CD4-positive, alpha-beta T cell treated with Interleukin-4 for 1 hour (primary cell): ENCODE measurements at regions not wholly inside any gene's neighbourhood (a gene's known extent, or its start where the extent isn't known, plus 50 kb on each side); places are given as distances from the start of the nearest gene placed in this dataset.

Source experiments
- DNase-seq, 2 donors: peaks; one replicate each; pipeline ENCODE4 v3.0.0-alpha.2; 2020 to 2022

DNA sequence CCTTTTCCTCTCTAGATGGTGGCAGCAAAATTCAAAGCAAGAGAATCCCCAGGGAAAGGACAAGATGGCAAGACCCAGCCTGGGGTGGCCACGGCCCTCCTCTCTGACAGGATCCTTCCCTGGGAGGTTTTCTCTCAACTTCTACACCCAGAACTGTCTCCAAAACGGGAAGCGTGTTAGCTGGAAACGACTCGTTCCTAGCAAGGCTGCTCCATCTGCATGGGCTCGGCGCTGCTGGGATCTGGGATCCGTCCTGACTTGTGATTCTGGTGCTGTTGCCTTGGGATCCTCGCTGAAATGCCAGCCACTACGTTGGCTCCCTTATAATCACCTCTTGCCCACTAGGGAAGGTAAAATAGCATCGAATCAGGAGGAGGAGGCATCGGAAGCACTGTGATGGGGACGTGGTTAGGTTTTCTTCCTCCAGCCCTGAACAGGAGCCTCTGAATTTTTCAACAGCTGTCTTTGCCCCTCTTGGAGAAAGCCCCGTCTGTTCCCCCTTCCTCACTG is 514.8 kb upstream of the MYT1L start:
- no peak for DNase-seq

DNA sequence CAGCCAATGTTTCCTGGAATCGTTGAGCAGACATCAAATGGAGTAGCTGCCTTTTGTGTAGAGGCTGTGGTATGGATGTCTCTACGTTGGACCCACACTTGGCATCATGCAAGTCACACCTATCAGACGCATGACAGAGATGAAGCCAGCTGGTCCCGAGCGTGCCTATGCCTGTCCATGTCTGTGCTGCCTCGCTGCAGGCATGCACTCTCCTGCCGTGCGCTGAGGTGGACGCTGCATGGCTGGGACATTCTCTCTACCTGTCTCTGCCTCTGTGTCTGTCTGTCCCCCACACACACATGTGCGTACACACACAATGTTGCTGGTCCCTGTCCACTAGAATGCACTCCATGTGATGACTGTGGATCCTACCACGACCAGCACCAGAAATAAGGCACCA is 514.2 kb upstream of the MYT1L start:
- no peak for DNase-seq

DNA sequence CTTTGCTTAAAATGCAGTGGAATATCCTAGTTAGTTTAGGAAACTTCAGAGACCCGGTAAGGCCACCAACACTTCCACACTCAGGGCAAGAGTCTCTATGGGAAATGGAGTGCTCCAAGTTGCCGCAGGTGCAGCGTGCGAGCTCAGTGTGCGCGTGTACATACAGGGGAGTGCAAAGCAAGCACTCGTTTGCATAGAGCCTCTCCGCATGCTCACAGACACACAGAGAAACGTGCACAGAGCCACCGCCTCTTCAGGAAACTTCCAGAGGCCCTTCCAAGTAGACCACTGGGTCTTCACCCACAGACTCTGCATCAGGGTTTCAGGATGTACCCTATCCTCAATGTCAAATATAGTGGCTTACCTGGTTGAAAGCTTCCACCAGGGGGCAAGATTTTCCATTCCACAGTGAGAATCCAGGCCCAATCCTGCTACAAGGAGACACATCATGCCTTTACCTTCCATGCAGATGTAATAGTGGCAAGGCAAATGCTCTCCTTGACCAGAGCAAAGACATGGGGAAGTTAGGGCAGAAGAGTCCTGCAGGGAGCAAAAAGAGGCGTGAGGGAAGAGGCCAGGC is 513.0 kb upstream of the MYT1L start:
- no peak for DNase-seq

DNA sequence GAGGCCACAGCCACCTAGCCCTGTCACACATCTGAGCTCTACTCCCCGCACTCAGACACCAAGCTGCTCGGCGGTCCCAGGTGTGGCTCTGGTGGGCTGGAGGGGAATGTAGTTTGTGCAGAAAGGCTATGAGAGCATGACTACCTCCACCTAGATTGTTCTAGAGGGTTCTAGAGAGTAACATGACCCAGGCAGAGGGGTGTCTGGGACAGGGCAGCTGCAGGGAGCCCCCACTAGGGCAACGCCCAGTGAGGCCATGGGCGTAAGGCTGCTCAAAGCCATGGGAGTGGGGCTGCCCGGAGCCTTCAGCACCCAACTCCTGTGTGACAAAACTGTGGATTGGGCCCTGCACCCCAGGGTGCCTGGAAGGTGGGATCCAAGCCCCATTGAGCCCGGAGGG is 511.4 kb upstream of the MYT1L start:
- no peak for DNase-seq

DNA sequence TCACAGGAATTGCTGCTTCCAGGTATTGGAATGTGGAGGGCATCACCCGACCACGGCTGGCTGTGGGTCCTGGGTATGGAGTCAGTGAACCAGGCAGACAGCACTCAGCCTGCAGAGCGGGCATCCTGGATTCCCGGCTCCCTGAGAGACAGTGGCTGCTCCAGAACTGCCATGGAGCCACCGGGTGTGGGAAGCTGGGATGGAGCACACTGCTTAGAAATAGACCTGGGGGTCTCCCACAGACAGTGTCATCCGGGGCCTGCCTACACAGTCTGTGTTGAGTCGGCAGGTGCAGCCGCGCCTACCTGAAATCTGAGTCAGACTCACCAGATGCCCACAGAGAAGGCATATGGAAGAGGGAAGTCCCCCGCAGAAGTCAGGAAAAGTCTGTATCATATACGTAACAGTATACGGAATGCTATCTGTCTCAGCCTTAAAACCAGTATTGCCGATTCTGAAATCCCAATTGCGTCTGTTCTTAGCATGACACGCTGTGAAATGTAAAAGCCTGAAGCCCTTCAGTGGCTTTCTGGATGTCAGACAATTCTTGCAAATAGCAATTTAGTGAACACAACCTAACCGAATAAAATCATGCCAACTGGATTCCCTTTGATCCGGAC is 509.7 kb upstream of the MYT1L start:
- no peak for DNase-seq

DNA sequence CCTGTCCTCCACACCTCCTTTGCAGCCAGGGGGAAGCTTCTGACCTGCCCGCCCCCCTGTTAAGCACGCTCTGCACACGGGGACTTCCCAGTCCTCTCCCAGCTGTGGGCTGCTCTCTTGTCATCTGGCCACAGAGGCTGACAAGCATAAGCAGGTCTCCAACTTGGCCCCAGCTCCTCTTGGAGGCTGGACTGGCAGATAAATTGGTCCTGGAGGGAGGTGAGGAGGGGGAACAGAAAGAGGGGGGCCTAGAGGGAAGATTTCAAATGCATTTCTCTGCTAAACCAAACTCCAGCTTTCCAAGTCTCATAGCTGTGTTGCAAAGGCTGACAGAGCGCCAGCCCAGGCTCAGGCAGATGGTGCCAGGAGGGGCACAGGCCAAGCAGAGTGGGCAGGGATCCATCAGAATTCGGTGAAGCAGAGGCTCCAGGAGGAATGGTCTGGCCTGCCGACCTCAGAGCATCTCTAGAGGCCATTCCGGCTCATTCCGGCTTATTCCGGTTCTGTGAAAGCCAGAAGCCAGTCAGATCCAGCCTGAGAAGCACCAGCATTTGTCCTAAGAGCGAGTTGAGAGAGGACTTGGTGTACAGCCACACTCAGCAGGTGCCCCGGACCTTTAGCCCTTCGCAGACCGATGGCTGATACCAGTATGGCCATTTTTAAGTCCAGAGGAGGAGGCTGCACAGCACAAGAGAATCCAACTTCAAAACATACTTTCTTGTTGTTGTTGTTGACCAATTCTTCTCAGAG is 508.9 kb upstream of the MYT1L start:
- no peak for DNase-seq

DNA sequence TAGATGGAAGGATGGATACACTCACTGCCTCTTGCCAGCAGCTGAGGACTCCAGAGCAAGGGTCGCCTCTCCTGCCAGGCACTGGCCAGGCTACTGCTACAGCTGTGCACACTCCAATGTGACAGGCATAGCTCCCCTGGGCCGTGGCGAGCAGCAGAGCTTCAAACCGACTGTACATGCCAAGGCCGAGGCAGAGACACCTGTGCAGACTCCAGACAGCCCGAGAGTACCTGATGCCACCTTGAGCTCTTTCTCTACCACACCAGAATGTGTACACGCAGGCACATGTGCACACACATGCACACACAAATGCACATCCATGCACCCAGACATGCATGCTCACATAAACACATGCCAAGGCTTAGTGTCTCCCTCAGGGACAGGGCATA is 508.3 kb upstream of the MYT1L start:
- DNase-seq: no peak

DNA sequence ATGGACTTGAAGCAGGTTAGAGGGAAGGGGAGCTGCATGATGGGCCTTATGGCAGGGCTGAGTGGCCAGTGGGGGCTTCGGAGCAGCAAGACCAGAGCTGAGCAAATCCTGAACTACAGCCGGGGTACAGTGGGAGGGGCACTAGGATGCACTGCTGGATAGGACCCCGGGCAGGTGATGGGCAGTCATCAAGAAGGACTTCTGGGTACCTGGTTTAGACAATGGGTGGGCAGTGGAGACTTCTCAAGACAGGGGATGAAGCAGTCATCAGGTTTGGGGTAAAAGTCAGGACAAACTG is 507.4 kb upstream of the MYT1L start:
- DNase-seq: no peak

DNA sequence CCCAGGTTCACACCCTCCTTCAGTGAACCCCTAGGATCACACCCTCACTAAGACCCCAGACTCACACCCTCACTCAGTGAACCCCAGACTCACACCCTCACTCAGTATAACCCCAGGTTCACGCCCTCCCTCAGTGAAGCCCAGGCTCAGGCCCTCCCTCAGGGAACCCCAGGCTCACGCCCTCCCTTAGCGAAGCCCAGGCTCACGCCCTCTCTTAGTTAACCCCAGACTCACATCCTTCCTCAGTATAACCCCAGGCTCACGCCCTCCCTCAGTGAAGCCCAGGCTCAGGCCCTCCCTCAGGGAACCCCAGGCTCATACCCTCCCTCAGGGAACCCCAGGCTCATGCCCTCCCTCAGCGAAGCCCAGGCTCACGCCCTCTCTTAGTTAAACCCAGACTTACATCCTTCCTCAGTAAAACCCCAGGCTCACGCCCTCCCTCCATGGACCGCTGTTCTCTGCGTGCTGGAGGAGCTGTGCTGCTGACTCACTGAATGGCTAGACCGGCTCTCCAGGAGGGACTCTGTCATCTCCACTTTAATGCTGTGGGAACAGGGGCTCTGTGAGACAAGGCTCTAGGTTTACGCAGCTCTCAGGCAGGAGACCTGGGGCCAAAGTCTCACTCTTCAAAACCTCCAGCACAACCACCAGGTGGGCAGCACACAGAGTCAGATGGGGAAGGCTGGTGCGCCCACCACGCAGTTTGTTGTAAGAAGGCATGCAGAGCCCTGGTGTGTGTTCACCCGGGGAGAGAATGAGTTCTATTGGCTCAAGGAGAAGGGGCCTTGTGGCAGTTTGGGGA is 506.9 kb upstream of the MYT1L start:
- DNase-seq: no peak

DNA sequence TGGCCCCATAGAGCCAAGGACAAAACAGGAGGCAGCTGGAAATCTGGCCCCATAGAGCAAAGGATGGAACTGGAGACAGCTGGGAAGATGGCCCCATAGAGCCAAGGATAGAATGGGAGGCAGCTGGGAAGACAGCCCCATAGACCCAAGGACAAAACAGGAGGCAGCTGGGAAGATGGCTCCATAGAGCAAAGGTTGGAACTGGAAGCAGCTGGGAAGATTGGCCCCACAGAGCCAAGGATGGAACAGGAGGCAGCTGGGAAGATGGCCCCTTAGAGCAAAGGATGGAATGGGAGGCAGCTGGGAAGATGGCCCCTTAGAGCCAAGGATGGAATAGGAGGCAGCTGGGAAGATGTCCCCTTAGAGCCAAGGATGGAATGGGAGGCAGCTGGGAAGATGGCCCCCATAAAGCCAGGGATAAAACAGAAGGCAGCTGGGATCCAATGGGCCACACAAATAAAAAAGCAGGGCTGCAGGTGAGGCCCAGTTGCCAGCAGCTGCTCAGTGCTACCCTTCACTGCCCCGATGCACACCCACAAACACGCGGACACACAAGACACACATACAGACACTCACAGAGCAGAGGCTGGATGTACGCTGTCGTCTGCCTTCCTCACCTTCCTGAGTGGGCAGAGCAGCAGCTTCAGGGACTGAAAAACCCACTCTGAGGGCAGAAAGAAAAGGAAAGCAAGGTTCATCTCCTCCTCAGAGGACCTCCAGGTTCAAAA is 505.4 kb upstream of the MYT1L start:
- DNase-seq: no peak

DNA sequence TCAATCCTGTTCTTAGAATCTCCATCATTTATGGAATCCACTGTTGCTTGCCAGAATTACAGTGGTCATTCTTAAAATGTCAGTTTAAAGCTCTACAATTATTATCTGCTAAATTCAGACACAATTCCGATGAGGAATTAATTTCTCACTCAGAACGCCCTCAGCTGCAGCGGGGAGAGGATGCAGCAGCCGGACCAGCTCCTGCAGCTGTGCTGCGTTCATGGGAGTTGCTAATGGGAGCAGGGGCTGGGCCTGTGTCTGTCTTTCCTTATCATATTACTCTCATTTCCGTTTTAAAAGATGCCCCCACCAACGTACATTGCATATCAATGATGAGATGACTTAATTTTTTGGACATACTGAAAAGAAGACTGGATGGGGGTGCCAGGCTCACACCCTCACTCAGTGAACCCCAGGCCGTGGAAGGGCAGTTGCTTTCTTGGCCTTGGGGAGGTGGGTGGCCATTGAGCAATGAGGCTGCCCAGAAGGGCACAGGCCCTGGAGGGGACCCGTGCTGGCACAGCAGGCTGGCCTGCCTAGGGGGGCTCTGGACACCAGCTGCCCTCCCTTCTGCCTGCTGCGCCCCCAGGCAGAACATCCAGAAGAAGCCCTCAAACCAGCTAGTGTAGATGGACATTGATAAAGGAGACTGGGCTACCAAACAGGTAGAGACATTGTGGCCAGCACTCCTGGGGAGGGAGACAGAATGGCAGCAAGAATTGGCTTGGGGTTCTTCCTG is 503.6 kb upstream of the MYT1L start:
- no peak for DNase-seq

DNA sequence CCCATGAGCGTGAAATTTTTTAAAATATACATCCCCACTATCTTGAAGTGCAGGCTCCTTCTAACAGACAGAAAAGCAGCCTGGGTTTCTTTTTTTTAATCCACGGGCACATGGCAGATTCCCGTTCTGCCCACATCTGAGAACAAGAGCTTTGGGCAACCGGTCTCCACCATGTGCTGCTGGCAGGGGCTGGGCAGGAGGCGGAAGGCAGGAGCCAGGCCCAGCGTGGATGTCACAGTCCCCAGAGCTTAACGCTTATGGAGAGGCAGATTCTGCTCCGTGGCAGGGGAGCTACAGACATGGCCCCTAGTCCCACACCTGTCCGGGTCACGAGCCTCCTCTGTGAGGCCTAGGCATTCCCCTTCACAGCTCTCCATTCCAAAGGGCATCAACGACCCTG is 503.0 kb upstream of the MYT1L start:
- DNase-seq: no peak

DNA sequence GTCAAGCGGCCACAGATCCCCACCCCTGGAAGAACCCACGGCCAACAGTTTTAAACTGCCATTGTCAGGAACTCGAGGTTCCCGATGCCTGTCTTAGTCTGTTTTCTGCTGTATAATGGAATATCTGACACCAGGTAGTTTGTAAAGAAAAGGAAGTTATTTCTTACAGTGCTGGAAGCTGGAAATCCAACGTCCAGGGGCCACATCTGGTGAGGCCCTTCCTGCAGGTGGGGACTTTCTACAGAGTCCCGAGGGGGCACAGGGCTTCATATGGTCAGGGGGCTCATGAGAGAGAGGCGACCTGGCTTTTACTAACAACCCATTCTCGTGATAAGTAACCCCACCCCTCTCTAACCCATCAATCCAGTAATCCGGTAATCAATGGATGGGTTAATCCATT is 501.6 kb upstream of the MYT1L start:
- no peak for DNase-seq

DNA sequence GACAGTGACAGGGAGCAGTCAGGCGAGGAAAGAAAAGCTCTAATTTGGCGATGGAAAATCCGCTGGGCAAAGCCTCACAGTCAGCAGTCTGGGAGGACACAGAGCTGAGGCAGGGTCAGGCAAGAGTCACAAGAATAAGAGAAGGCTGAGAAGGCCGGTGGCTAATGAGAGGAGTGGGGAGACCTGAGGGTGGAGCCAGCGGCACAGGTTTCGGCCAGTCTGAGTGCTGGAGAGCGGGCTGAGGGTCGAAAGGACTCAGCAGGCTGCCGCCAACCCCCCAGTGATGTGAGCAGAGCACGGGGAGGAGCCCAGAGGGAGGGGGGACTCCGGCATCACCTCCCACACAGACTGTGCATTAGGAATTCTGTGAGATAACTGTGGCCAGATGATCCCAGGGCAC is 500.6 kb upstream of the MYT1L start:
- DNase-seq: no peak

DNA sequence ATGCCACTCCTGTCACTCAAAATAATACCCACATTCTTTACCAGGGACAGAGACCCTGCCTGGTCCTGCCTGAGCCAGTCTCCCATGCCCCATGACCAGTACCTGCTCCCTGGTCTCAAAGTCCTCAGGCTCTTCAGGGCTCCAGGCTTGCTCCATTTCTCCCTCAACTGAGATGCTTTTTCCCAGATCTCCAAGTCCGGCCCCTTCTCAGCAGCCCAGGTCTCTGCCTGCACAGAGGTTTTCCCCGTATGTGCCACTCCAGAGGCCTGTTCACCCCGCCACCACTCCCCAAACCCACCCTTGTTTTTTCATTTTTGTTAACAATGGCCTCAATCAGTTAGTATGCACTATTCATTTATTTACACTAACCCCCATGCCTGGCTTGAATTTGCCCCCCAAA is 499.5 kb upstream of the MYT1L start:
- no peak for DNase-seq

DNA sequence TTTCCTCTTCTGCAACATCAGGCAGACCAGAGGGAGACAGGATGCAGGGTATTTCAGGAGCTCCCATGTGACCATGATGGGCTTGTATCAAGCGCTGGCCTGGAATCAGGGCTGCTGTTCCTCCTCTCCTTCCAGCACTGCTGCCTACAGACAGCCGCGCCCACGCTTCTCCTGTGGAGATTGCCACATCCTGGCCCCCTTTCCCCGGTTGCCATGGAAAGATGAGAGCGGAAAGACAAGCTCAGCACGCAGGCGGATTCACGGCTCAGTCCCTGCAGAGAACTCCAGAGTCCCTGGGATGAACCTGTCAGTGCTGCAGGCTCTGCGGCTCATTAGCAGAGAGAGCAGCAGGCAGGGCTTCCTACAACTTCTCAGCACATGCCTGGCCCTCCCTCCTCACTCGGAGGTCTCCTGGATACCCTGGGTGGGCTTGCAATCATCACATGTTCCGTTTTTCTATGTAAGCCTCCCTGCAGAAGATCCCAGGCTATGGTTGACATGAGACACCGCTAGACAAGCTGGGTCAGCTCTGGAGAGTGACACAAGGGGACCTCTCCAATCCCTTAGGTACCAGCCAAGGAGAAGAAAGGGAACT is 497.8 kb upstream of the MYT1L start:
- no peak for DNase-seq

DNA sequence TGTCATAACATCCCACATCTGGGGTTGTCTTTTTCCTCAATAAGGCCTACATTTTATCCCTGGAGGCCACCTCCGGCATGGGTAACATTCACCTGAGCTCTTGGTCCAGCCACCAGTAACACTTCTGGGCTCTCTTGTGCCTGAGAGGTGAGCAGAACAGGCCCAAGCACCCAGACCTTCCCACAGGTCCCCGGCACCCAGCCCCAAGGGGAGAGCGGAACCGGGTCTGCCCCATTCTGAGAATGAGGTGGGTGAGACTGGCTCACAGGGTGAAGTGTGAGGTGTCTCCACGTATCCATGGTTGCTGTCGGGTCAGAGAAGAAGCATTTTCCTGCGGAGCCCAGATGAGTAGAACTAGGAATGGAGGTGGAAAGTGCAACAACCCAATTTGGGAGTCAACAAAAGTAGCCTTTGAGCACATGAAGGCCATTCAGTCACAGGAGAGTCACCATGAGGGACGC is 496.7 kb upstream of the MYT1L start:
- no peak for DNase-seq

DNA sequence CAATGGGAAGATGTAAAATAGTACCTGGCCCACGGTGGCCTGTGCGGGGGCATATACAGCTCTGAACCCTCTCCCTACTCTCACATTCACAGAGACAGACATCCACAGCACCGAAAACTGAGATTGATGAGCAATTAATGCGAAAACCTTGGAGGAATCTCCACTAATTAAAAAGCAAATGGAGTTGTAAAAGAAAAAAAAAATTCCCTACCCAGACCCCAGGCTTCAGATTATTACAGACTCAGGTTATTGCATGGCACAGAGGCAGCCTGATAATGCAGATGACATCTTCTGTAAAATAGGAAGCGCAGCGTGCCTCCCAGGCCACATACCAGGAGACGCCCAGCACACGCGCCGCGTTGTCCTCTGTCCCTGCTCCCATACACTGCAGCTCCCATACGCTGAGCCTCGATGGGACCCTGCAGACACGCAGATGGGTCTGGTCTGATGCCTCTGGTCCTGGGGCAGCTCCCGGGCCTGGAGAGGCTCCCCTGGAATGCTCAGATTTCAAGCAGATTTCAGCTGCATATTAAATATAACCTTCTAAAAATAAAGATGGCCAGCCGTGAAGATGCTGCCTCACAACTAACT is 496.1 kb upstream of the MYT1L start:
- no peak for DNase-seq

DNA sequence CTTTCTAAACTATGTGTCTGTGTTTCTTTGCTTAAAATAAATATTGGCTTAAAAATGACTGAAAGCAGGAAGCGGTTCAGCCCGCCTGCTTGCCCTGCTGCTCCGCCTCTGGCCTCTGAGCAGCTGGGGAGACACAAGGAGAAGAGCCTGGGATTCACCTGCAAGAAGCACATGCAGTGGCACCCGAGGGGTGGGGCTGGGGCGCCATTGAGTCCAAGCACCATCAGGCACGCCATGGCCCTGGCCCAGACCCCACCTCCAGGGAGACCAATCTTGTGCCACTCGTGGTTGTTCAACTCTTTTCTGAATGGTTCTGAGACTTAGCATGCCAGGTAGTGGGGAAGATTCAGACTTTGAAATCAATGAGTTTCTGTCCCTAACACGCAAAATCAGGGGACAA is 495.5 kb upstream of the MYT1L start:
- no peak for DNase-seq

DNA sequence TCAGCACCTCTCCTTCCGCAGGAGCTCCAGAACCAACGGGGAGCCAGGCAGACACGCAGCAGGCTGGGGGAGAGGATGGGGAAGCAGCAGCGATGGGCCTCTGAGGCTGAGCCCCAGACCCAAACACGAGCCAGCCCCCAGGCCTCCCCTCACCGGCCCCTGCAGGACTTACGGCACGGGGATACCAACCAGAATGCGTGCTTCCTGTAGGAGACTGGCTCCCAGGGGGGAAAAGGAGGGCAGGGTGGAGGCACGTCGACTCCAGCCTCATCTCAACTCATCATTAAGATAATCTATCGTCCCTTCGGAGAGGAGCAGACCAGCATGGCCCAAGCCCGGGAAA is 495.1 kb upstream of the MYT1L start:
- no peak for DNase-seq

DNA sequence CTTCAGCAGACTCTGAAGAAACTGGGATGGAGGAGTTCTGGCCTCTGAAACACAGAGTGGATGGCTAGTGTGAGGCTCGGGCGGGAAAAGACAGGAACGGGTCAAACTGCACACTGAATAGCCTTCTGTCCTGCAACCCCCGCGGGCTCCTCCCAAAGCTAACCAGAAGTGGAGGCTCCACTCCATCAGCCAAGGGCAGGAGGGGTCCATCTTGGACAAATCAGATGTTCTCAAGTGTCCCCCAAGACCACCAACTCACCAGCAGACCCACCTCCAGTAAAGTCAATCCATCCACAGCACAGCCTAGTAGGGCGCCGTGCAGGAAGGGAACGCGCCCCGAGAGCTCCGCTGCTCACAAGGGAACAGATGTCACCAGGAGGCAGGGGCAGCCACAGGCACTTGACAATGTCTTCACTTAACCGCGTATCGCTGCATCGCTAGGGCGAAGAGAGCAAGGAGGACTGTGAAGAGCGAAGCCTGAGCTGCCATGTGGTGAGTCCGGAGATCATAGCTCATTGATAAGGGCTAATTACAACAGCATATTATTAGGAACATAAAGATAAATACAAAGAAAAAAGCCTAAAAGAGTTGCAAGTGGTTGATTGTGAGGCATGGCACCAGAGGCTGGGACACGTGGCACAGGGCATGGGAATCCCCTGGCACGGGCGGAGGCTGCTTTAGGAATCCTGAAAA is 494.6 kb upstream of the MYT1L start:
- no peak for DNase-seq
